ENCODE measurements at regions not wholly inside any gene's neighbourhood (a gene's known extent, or its start where the extent isn't known, plus 50 kb on each side); places are given as distances from the start of the nearest gene placed in this dataset.
"Not testable (repeated sequence)": the region's sequence is repeated elsewhere in the genome, so short reads cannot be mapped to it uniquely, and the experiment has no call there.

DNA sequence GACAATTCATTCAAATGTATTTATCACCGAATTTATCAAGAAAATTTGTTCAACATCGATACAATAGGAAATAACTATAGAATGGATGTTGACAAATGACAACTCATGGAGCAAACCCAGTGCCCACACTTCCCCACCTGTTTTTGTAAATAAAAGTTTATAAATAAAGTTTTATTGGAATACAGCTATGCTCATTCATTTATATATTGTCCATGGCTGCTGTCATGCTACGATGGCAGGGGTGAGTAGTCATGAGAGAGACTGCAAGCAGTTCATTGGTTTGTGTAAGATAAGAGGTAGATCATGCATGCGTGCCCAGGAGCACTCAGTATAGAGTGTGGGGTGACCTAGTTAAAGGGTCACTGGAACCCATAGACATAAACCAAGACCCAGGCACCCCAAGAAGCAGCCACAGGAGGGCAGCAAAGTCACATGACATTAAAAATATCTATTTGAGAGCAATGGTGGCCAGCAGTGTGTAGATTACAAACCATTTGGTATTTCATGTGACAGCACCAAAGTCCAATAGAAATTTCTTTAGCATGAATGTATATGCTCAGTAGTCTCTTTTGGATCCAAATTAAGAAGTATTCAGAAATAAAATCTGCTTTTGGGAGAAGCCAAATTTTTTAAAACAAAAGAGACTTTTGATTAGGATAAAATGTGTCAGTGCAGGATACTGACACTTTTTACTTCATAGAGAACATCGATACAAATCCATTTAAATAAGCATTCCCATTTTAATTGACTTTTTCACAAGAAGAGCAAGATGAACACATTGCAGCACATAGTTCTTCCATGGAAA is 794.8 kb downstream of the MCTP2 start:
- DNase-seq: no peak

DNA sequence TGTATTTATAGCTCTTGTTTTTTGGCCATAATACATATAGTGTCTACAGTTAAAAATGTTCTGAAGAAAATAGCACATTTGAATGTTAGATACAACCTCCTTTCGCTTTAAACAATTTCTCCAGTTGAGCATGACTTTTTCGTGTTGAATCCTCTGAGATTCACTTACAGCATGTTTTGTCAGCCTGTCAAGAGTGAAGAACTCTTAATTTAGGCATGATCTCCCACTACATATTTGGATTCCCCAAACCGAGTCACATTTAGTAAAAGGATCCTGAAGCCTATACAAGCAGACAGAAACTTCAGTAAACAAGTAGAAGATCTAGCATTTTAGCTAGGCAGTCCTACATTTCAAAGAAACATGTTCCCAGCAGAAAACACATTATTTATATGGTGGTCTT is 796.6 kb downstream of the MCTP2 start:
- DNase-seq: no peak

DNA sequence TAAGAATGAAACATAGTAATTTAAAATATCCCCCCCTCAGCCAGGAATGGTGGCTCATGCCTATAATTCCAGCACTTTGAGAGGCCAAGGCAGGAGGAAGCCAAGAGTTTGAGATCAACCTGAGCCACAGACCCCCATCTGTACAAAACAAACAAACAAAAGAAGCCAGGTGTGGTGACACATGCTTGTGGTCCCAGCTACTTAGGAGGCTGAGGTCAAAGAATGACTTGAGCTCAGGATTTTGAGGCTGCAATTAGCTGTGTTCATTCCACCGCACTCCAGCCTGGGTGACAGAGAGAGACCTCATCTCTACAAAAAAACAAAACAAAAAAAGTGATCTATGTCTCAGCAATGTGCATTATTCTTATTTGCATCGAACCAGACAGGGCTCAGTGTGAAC is 800.8 kb downstream of the MCTP2 start:
- no peak for DNase-seq

DNA sequence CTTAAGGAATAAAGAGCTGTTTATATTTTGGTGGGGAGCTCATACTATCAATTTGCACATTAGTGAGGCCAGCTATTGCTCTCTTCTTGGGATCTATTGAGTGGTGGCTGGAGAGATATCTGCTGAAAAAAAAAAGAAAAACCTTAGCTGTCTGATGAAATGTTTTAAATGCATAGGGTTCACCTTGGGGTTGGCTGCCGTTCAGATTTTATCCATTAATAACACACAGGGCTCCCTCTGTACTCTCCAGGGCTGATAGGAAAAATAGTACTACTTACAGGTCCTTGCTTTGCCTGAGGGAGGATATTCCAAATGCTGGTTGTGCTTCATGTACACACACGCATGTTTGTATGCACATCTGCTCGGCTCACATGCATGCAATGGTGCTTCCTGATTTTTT is 803.7 kb downstream of the MCTP2 start:
- no peak for DNase-seq

DNA sequence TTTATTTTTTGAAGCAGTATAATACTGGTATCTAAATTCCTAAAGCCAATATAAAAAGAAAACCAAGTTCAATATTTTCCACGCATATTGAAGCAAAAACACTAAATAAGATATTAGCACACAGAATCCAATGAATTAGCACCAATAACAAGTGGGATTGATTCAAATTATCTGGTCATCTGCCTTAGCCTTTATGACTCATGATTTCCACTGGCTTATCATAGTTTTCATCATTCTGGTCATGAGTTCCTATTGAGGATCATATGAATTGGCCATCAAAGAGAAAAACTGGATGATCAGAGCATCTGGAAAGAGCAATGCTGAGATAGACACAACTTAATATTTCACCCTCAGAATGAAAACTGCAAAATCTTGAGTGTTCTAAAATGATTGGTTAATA is 809.9 kb downstream of the MCTP2 start:
- DNase-seq: no peak

DNA sequence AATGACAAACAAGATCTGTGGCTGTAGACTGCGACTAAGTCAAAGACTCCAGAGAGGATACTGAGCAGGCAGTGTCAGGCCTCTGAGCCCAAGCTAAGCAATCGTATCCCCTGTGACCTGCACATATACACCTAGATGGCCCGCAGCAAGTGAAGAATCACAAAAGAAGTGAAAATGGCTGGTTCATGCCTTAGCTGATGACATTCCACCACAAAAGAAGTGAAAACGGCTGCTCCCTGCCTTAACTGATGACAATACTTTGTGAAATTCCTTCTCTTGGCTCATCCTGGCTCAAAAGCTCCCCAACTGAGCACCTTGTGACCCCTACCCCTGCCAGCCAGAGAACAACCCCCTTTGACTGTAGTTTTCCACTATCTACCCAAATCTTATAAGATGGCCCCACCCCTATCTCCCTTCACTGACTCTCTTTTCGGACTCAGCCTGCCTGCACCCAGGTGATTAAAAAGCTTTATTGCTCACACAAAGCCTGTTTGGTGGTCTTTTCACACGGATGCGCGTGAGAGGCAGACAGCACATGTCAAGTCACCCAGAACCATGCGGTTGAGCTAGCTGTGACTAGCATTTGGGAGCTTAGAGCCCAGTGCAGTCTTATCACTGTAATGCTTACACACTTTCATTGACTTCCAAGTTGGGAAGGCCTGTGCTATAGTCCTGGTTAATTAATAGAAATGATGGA is 812.0 kb downstream of the MCTP2 start:
- not testable (repeated sequence) for DNase-seq

DNA sequence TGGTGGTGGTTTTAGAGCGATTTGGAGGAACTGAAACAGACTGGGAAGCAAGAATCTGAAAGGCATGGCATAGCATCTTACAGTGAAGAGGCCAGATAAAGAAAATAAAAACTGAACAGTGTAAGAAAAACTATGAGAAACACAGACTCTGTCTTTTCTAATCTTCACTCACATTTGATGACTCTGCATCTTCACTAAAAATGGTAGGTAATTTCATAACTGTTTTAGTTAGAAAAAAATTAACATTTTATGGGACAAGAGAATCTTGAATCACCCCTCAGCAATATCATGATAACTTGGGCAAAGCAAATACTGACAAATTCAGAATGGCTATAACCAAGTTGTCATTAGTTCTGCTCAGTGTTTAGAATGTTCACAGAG is 812.6 kb downstream of the MCTP2 start:
- no peak for DNase-seq

DNA sequence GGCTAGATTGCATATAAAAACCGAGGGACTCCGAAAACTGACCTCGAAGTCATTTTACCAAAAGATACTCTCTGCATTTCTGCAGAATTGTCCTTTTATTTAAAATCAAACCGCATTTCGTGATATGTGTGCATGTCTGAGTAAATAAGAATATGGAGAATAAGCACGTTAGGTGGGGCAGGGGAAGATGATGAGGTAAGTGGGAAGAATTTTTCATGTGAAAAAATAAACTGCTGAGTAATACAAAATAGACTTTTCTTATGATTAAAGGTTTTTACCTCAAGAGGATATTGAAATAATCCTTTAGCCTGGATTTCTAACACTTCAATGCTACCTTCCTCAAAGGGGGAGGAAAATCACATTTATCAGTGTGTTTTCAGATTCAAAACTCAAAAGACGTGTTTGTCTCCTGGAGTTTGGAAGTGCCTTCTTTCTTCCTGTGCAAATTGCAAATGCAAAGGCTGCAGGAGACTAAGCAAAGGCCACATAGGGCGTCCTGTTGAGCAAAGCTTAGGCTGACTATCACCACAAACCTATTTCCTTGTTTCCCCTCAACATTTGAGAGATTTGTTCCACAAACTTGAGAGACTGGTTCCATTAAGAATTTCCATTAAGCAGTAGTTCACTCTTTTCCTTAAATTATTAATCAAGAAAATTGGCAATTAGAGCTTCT is 813.5 kb downstream of the MCTP2 start:
- no peak for DNase-seq

DNA sequence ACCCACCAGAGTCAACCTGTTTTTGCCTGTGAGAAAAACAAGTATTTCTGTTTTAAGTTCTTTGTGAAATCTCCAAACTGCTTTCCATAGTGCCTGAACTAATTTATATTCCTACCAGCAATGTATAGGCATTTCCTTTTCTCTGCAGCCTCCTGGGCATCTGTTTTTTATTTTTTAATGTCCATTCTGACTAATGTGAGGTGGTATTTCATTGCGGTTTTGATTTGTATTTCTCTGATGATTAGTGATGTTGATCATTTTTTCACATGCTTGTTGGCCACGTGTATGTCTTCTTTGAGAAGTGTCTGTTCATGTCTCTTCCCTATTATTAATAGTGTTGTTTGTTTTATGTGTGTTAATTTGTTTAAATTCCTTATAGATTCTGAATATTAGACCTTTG is 820.5 kb downstream of the MCTP2 start:
- DNase-seq: no peak

DNA sequence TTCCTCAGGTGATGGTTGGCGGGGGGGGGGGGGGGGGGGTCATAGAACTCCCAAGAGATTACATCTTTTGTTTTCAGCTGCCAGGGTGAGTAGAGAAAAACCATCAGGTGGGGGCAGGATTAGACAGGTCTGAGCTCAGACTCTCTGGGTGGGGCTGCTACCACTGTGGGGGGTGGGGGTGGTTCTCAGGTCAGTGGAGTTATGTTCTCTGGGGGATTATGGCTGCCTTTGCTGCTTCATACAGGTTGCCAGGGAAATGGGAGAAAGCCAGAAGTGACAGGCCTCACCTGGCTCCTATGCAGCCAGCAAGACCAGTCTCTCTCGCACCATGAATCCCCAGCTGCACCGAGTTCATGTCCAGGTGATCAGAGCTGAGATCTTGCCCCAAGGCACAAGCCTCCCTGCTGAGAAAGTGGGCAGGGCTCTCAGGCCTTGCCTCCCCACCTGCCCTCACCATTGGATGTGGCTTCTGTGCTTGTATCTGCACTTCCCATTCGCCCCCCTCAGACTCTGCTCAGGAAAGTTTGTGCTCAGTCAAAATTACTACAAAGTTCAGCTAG is 828.1 kb downstream of the MCTP2 start:
- DNase-seq: no peak

DNA sequence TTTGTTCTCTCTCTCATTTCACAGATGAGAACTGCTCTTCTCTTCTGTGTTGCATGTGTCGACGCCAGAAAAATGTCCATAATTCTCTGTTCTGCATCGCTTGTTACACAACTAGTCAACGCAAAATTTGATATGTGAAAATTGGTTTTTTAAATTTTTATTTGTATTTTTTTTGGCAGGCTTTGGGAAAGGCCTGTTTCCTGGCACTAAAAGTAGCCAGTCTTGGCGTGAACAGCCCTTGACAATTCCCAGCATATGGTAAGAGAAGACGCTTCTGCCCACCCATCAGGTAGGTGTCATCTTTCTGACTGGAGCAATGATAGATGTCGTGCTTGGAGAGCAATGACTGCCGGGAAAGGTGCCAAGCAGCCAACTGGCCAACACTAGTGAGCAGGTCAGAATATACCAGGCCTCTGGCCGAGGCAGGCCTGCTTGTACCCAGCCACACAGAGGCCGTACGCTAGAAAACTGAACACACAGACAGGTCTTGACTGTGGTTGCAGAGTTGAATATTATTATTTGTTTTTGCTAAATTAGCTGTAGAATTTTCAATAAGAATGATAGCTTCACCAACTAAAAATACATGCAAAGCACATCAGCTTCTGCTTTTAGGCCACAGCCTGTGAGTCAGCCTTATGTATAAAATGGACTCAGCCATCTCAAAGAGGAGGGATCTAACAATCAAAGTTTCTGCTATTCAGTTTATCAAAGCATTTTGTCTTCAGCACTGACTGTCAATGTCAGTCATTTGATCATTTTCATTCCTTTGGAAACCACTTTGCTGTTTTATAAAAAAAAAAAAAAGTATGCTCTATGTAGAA is 837.5 kb downstream of the MCTP2 start:
- DNase-seq: no peak

DNA sequence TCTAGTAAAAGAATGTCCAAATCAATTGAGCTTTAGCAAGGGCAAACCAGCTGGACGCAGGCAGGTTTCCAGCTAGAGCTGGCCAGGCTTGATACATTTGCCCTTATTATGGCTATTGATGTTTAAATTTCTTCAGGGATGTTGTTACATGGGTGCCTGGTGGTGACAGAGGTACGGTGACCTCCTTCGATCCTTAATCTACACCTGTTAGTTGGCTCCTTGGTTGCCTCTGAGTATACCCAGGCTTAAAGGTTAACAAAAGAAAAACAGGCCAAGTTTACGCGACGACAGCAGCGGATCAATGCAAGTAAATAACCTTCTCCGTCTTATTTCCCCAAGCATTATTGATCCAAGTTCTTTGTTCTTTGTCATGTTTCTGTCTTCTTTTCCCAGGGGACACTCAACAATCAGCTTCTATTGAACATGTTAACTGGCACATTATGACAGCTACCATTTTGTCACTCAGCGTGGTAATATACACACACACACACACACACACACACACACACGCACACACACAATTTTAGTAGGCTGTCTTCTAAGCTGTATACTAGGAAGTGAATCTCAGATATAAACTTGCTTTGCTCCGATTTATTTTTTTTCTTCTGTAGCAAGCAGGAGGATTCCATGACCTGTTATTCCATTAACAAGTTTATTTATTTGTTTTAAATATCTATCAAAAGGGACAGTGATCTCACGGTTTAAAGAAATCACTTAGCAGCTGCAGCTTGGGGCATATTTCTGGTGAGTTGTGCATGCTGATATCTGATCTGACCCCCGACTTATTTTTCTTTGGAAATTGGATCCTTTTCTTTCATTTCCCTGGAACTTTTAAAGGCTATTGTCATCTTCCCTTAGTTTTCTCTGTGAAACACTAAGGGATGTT is 844.7 kb downstream of the MCTP2 start:
- DNase-seq: no peak

DNA sequence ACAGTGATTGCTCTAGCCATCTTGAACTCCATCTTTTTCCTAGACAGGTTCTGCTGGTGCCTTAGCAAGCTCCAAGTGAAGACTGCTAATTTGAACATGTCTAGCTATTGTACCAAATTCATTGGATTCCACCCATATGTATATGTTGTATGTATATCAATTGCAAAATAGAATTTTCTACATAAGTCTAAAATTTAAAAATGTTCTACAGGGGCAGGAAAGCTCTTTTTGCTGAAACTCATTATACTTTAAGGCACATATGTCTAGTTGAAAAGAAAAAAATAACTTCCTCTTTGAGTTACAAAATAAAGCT is 845.3 kb downstream of the MCTP2 start:
- no peak for DNase-seq

DNA sequence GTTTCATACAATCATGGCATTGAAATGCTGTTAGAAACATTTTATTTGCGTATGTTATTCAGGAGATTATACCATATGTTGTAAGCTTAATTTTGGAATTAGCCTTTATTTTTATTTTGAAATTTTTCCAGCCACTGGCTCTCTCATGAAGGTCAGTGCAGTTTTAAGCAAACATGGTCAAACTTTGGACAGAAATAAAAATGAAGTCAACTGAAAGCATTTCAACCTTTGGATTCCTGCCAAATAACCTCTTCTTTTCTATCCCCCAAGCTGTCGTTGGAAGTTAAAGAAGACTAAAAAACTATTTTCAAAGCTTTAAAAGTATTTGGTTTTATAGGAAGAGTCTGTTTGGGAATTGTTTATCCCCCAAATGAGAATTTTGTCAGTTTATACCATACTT is 846.6 kb downstream of the MCTP2 start:
- DNase-seq: no peak

DNA sequence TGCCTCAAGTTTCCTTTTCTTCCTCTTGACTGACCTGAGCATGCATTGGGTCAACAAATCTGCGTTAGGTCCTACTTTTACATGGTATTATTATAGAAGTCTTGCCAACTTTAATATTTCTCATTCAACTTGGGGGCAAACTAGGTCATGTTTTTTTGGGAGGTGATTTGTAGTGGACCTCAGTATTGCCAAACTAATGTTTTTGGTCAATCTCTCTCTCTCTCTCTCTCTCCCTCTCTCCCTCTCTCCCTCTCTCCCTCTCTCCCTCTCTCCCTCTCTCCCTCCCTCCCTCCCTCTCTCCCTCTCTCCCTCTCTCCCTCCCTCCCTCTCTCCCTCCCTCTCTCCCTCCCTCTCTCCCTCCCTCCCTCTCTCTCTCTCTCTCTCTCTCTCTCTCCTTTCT is 848.9 kb downstream of the MCTP2 start:
- DNase-seq: not testable (repeated sequence)

DNA sequence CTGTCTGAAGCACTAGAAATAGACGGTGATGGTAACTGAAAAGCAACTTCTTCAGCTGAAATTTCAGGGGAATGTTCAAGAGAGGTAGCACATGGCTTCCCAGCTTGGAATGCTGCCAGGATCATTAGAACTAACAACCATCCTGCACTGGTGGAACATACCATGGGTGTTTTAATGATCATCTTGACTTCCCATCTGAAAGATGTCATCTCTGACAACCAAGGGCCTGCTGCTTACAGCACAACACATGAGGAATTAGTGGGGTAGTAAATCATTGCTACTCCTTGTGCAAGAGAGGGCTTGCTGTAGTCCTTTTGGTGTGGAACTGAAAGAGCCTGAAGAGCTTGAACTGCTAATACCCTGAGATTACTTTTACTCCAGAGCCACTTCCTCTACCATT is 853.7 kb downstream of the MCTP2 start:
- no peak for DNase-seq

DNA sequence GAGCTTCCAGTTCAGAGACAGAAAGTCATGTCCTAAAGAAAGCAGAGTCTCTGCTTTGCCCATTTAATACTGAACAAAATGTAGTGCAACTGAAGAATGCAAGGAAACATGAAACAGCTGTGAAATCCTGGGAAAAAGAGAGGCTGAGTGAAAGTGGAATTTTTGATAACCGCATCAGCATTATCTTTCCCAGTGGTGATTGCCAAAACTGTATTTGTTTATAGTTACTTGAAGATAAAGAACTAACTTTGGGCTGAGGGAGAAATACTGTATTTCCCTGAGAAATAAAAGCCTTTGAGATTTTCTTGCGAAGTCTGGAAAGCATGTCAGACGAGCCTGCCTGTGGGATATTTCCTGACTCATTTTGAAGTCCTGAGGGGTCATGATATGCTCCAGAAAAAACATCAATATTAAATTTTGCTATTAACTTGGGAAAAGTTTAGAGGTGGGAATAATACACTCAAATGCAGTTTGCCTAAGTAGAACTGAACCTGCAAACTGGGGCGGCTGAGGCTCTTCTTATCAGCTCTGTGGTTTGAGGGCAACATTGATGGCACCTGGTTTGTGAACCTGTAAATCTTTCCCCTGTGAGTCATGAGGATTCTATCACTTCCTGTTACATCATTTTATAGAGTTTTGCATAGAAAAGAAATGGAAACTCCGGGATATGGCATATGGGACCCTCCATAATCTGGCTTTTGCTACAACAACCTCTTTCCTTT is 855.3 kb downstream of the MCTP2 start:
- no peak for DNase-seq

DNA sequence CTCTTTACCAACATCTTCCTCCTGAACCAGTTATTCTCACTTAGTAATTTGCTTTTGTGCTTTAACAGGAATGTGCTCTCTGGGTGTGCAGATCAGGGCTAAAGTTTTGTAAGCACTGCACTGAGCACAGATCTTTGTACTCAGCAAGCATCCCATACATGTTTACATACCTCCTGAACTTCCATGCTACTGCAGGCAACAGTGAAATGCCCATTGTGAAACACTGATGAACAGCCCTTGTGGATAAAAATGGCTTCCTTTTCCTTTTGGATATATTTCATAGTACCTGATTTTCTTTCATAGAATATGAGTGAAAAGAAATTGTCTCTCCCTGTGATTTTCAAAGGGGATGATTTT is 855.9 kb downstream of the MCTP2 start:
- DNase-seq: no peak

DNA sequence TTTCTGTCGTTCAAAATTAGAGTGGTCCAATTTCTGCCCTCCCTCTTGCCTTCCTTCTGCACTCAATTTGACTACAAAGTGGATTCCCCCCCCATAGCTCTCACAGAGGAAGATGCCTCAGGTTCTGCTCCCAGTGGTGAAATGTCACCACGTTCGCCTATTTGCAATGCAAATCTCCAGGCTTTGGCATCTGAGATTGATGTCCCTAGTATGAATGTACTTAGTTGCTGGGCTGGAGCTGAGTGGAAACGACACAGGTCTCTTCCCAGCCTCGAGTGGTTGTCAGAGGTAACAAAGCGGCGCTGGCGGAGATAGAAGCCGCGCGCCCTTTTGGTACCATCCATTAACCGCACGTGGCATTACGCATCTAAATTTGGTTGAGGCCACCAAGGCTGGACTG is 860.1 kb downstream of the MCTP2 start:
- no peak for DNase-seq

DNA sequence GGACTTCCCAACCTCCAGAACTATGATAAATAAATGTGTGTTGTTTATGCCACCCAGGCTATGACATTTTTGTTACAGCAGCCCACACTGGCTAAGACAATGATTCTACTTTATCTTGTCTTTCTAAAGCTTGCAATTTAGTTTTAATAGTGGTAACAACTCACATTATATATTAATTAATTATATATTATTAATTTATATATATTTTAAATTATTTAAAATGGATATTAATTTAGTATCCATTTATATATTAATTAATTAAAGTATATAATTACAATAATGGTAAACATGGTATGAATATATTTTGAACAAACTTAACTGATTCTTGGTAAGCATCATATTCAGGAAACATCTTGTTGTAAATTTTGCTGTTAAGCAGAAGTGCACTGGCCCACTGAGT is 863.9 kb downstream of the MCTP2 start:
- DNase-seq: no peak

DNA sequence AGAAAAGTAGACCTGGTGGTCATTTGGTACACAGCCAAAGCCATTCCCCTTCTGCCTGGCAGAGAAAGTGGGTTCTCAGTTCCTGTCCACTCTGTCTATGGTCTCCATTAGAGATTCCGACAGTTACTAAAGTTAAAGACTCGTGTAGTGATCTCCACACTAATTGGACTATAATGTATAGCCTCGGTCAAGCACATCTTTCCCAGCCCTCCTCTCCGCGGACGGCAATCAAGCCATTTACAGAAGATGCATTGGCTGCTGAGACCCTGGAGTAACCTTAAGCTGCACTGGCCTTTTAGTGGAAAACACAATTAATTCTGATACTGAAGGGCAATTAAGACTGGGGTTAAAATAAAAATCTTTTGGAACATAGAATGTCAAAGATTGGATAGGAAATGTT is 865.3 kb downstream of the MCTP2 start:
- no peak for DNase-seq

DNA sequence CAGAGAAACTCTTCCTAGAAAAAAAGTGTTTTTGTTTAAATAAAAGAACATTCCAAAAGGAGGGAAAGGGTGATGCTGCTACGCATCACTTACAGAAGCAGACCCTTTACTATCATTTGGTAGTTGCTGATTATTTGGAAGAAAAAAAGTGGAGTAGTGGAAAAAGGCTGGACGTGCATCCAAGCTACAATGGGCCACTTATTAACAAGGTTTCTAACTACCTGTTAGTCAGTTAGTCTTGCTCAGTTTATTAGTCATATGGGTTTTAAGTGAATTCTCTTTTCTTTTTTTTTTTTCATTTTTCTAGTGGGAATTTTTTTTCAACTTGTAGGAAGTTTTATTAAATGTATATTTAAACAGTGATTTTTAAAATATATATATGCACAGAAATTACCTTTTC is 866.0 kb downstream of the MCTP2 start:
- DNase-seq: no peak
